ENCODE measurements at regions not wholly inside any gene's neighbourhood (a gene's known extent, or its start where the extent isn't known, plus 50 kb on each side); places are given as distances from the start of the nearest gene placed in this dataset.

GRCh38 chr15:56815247-56815646 lies 81.9 kb upstream of the ZNF280D start:
- H4K20me1 ChIP-seq (ENCODE audit: control insufficient read depth, insufficient read depth, low read depth, low read length) = no peaks in the 10 kb centered on the region
- 0 out of 2 replicates have a peak, but pooled peaks cover 2% of the 10 kb centered on the region for H3F3A ChIP-seq (ENCODE audit: control insufficient read depth, insufficient read depth)
- no peaks in the 10 kb centered on the region for H3K79me2 ChIP-seq (ENCODE audit: control insufficient read depth, low read length)
- no peaks in the 10 kb centered on the region for H3K27me3 ChIP-seq (ENCODE audit: control insufficient read depth, low read length)
- H3K4me1 ChIP-seq (ENCODE audit: control insufficient read depth, low read length) = peaks cover 18% of the 10 kb centered on the region
- no peak overlapping the region for H3K4me3 ChIP-seq (ENCODE audit: low read length)
- TF ChIP-seq EZH2phosphoT487 (IDR thresholded peaks at IDR 0.05; ENCODE audit: borderline replicate concordance, low read length) (no peak), CTCF (IDR thresholded peaks at IDR 0.05; ENCODE audit: low read depth, low read length, poor library complexity, severe bottlenecking) (no peak)
- no peaks in the 10 kb centered on the region for H3K9me3 ChIP-seq (ENCODE audit: control insufficient read depth, insufficient read depth, low read length)
- H3K4me2 ChIP-seq (ENCODE audit: low read length) = no peak overlapping the region
- H3K36me3 ChIP-seq (ENCODE audit: control insufficient read depth, low read length) = no peaks in the 10 kb centered on the region
- no peaks in the 10 kb centered on the region for H3K9me2 ChIP-seq (replicated peaks; ENCODE audit: control insufficient read depth, low read length)
- no peak overlapping the region for H3K27ac ChIP-seq (ENCODE audit: low read depth, low read length)

- Histone ChIP-seq H3K27ac (ENCODE audit: low read depth, low read length) (no peak overlapping the region), H3K4me1 (ENCODE audit: control insufficient read depth, low read length) (peaks cover 12% of the 10 kb centered on the region), H3K27me3 (ENCODE audit: control insufficient read depth, low read length) (no peaks in the 10 kb centered on the region), H3K9me2 (replicated peaks; ENCODE audit: control insufficient read depth, low read length) (no peaks in the 10 kb centered on the region), H3K79me2 (ENCODE audit: control insufficient read depth, low read length) (no peaks in the 10 kb centered on the region), H3K4me2 (ENCODE audit: low read length) (no peak overlapping the region), H3K36me3 (ENCODE audit: control insufficient read depth, low read length) (no peaks in the 10 kb centered on the region), H3F3A (ENCODE audit: control insufficient read depth, insufficient read depth) (0 out of 2 replicates have a peak, but pooled peaks cover 2% of the 10 kb centered on the region), H4K20me1 (ENCODE audit: control insufficient read depth, insufficient read depth, low read depth, low read length) (no peaks in the 10 kb centered on the region), H3K9me3 (ENCODE audit: control insufficient read depth, insufficient read depth, low read length) (peaks cover 6% of the 10 kb centered on the region; the same call in 1 of the 2 replicates), H3K4me3 (ENCODE audit: low read length) (no peak overlapping the region)
- TF ChIP-seq EZH2phosphoT487 (IDR thresholded peaks at IDR 0.05; ENCODE audit: borderline replicate concordance, low read length) (no peak), CTCF (IDR thresholded peaks at IDR 0.05; ENCODE audit: low read depth, low read length, poor library complexity, severe bottlenecking) (no peak)
Observed at GRCh38 chr15:56814429-56814828, 81.1 kb upstream of the ZNF280D start.

GRCh38 chr15:56813995-56814394 lies 80.7 kb upstream of the ZNF280D start:
- no peaks in the 10 kb centered on the region for H3K27me3 ChIP-seq (ENCODE audit: control insufficient read depth, low read length)
- no peak for TF ChIP-seq CTCF (IDR thresholded peaks at IDR 0.05; ENCODE audit: low read depth, low read length, poor library complexity, severe bottlenecking)
- TF ChIP-seq EZH2phosphoT487 (IDR thresholded peaks at IDR 0.05; ENCODE audit: borderline replicate concordance, low read length) = no peak

More at GRCh38 chr15:56813995-56814394, 80.7 kb upstream of the ZNF280D start:
- Histone ChIP-seq H3F3A (ENCODE audit: control insufficient read depth, insufficient read depth) (0 out of 2 replicates have a peak, but pooled peaks cover 2% of the 10 kb centered on the region), H3K9me3 (ENCODE audit: control insufficient read depth, insufficient read depth, low read length) (peaks cover 10% of the 10 kb centered on the region; the same call in 1 of the 2 replicates), H4K20me1 (ENCODE audit: control insufficient read depth, insufficient read depth, low read depth, low read length) (no peaks in the 10 kb centered on the region), H3K27ac (ENCODE audit: low read depth, low read length) (no peak overlapping the region), H3K79me2 (ENCODE audit: control insufficient read depth, low read length) (no peaks in the 10 kb centered on the region), H3K9me2 (replicated peaks; ENCODE audit: control insufficient read depth, low read length) (no peaks in the 10 kb centered on the region), H3K4me1 (ENCODE audit: control insufficient read depth, low read length) (peaks cover 12% of the 10 kb centered on the region), H3K4me2 (ENCODE audit: low read length) (no peak overlapping the region), H3K36me3 (ENCODE audit: control insufficient read depth, low read length) (no peaks in the 10 kb centered on the region), H3K4me3 (ENCODE audit: low read length) (no peak overlapping the region)
